NCI-H446 treated with DMSO at 0.1 percent for 48 hours (cell line): ENCODE measurements at regions not wholly inside any gene's neighbourhood (a gene's known extent, or its start where the extent isn't known, plus 50 kb on each side); places are given as distances from the start of the nearest gene placed in this dataset.

ENCODE experiments used
- DNase-seq: peaks from one replicate; lab custom pipeline; 2025; lab: John Stamatoyannopoulos, UW

GRCh38 chr11:106461839-106462545 lies 384.5 kb downstream of the AASDHPPT start:
- DNase-seq = no peak

- DNase-seq = no peak
Measured at GRCh38 chr11:106463154-106463553, 385.7 kb downstream of the AASDHPPT start.

- DNase-seq = peak; percentile 41
Measured at GRCh38 chr11:106463796-106464201, 386.3 kb downstream of the AASDHPPT start.

GRCh38 chr11:106464728-106465127 lies 387.3 kb downstream of the AASDHPPT start:
- DNase-seq = no peak

GRCh38 chr11:106466521-106467080 lies 389.1 kb downstream of the AASDHPPT start:
- peak; percentile 28 for DNase-seq

- DNase-seq = no peak
Measured at GRCh38 chr11:106467501-106467900, 390.0 kb downstream of the AASDHPPT start.

GRCh38 chr11:106468086-106468485 lies 390.6 kb downstream of the AASDHPPT start:
- DNase-seq = peak; percentile 3

GRCh38 chr11:106468531-106468930 lies 391.1 kb downstream of the AASDHPPT start:
- DNase-seq = no peak

GRCh38 chr11:106470230-106470629 lies 392.8 kb downstream of the AASDHPPT start:
- DNase-seq = no peak

GRCh38 chr11:106471276-106471675 lies 393.8 kb downstream of the AASDHPPT start:
- DNase-seq = no peak

- peak; percentile 94 for DNase-seq
Measured at GRCh38 chr11:106473089-106473722, 395.7 kb downstream of the AASDHPPT start.

- no peak for DNase-seq
Measured at GRCh38 chr11:106474274-106474673, 396.8 kb downstream of the AASDHPPT start.

GRCh38 chr11:106475181-106475580 lies 397.7 kb downstream of the AASDHPPT start:
- no peak for DNase-seq

- DNase-seq = no peak
Measured at GRCh38 chr11:106477776-106478175, 400.3 kb downstream of the AASDHPPT start.

- no peak for DNase-seq
Measured at GRCh38 chr11:106479646-106480045, 402.2 kb downstream of the AASDHPPT start.

- DNase-seq = no peak
Measured at GRCh38 chr11:106480581-106481190, 403.2 kb downstream of the AASDHPPT start.

GRCh38 chr11:106482917-106483785 lies 405.7 kb downstream of the AASDHPPT start:
- peak; percentile 59 for DNase-seq

GRCh38 chr11:106491751-106492150 lies 414.3 kb downstream of the AASDHPPT start:
- no peak for DNase-seq

- no peak for DNase-seq
Measured at GRCh38 chr11:106493751-106494150, 416.3 kb downstream of the AASDHPPT start.

GRCh38 chr11:106495046-106495445 lies 417.6 kb downstream of the AASDHPPT start:
- DNase-seq = peak; percentile 31

GRCh38 chr11:106496677-106497076 lies 419.2 kb downstream of the AASDHPPT start:
- no peak for DNase-seq

- no peak for DNase-seq
Measured at GRCh38 chr11:106497321-106497720, 419.9 kb downstream of the AASDHPPT start.
